ENCODE measurements at regions not wholly inside any gene's neighbourhood (a gene's known extent, or its start where the extent isn't known, plus 50 kb on each side); places are given as distances from the start of the nearest gene placed in this dataset.
"Not testable (repeated sequence)": the region's sequence is repeated elsewhere in the genome, so short reads cannot be mapped to it uniquely, and the experiment has no call there.

DNA sequence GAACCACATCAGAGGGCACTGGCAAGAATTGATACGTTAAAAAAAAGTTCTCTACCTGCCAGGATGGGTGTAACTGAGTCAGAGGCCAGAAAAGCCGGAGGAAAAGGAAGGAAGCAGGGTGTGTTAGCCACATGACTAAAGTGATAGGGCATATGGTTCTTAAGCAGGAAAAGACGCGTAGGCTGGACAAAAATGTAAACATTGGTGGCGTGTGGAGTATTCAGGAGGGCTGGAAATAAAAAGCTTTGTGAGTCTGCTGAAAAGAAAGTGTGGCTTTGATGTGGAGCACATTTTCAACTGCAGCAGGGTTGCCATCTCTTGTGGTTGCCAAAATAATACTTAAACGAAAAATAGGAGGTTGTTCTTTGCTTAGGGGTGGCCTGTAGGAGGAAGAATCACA, 186.5 kb upstream of the RPL34 start:
- peak; percentile 26 for DNase-seq (ENCODE audit: low spot score)
- Histone ChIP-seq H4K20me1 (ENCODE audit: insufficient read depth, poor library complexity, severe bottlenecking) (no peaks in the 10 kb centered on the region), H3K9me2 (replicated peaks; ENCODE audit: insufficient read depth) (no peaks in the 10 kb centered on the region), H3K4me3 (no peak overlapping the region), H3K4me2 (no peak overlapping the region), H3K9me3 (ENCODE audit: low read depth) (no peaks in the 10 kb centered on the region), H3K79me2 (no peaks in the 10 kb centered on the region), H3K4me1 (ENCODE audit: insufficient read depth) (peaks cover 11% of the 10 kb centered on the region), H3K36me3 (replicated peaks; ENCODE audit: insufficient read depth, low read depth) (no peaks in the 10 kb centered on the region), H2AFZ (peak overlapping the region; percentile 10), H3K27me3 (no peaks in the 10 kb centered on the region), H3K27ac (peak overlapping the region; percentile 40)
- TF ChIP-seq EZH2 (IDR thresholded peaks at IDR 0.05; ENCODE audit: borderline replicate concordance) (no peak), EZH2phosphoT487 (IDR thresholded peaks at IDR 0.05; ENCODE audit: low read depth, severe bottlenecking, unreplicated experiment) (no peak)
- TF ChIP-seq, protein P1, sequence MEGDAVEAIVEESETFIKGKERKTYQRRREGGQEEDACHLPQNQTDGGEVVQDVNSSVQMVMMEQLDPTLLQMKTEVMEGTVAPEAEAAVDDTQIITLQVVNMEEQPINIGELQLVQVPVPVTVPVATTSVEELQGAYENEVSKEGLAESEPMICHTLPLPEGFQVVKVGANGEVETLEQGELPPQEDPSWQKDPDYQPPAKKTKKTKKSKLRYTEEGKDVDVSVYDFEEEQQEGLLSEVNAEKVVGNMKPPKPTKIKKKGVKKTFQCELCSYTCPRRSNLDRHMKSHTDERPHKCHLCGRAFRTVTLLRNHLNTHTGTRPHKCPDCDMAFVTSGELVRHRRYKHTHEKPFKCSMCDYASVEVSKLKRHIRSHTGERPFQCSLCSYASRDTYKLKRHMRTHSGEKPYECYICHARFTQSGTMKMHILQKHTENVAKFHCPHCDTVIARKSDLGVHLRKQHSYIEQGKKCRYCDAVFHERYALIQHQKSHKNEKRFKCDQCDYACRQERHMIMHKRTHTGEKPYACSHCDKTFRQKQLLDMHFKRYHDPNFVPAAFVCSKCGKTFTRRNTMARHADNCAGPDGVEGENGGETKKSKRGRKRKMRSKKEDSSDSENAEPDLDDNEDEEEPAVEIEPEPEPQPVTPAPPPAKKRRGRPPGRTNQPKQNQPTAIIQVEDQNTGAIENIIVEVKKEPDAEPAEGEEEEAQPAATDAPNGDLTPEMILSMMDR (IDR thresholded peaks at IDR 0.05; ENCODE audit: poor library complexity): no peak
- 43% methylated on average over 6 of the region's 6 CpGs for WGBS (ENCODE audit: low lambda C conversion rate, missing lambda C conversion rate)

DNA sequence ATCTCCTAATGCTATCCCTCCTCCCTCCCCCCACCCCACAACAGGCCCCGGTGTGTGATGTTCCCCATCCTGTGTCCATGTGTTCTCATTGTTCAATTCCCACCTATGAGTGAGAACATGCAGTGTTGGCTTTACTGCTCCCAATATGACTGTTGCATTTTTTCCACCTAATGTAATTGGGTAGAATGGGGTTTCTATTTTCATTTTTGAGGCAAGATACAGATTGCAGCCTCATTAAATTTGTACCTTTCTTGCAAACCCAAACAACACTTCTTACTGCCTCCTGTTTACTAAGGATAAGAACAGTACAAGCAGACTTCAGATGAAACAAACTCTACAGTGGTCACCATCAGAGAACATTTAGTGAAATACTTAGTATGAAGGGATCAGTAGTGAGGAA, 187.0 kb upstream of the RPL34 start:
- not testable (repeated sequence) for H3K4me3 ChIP-seq; H3K27me3 ChIP-seq; H3K4me2 ChIP-seq; H4K20me1 ChIP-seq (ENCODE audit: insufficient read depth, poor library complexity, severe bottlenecking); H3K79me2 ChIP-seq; H3K9me2 ChIP-seq (replicated peaks; ENCODE audit: insufficient read depth); H3K36me3 ChIP-seq (replicated peaks; ENCODE audit: insufficient read depth, low read depth); DNase-seq (ENCODE audit: low spot score); H3K9me3 ChIP-seq (ENCODE audit: low read depth)
- H3K27ac ChIP-seq: peak overlapping the region; percentile 40
- peak overlapping the region; percentile 10 for H2AFZ ChIP-seq
- WGBS (ENCODE audit: low lambda C conversion rate, missing lambda C conversion rate): 80% methylated on average over 1 of the region's 1 CpG
- peaks cover 11% of the 10 kb centered on the region for H3K4me1 ChIP-seq (ENCODE audit: insufficient read depth)

GRCh38 chr4:108432418-108432817, 188.0 kb upstream of the RPL34 start:
- no peaks in the 10 kb centered on the region for H3K9me2 ChIP-seq (replicated peaks; ENCODE audit: insufficient read depth)
- H3K4me1 ChIP-seq (ENCODE audit: insufficient read depth): peaks cover 11% of the 10 kb centered on the region
- H4K20me1 ChIP-seq (ENCODE audit: insufficient read depth, poor library complexity, severe bottlenecking): no peaks in the 10 kb centered on the region
- H3K79me2 ChIP-seq: no peaks in the 10 kb centered on the region
- H3K4me3 ChIP-seq: no peak overlapping the region
- no peaks in the 10 kb centered on the region for H3K36me3 ChIP-seq (replicated peaks; ENCODE audit: insufficient read depth, low read depth)
- TF ChIP-seq EZH2 (IDR thresholded peaks at IDR 0.05; ENCODE audit: borderline replicate concordance) (no peak), EZH2phosphoT487 (IDR thresholded peaks at IDR 0.05; ENCODE audit: low read depth, severe bottlenecking, unreplicated experiment) (no peak)
- TF ChIP-seq, protein P1 (IDR thresholded peaks at IDR 0.05; ENCODE audit: poor library complexity): no peak
- no peak overlapping the region for H3K27ac ChIP-seq
- no peaks in the 10 kb centered on the region for H3K9me3 ChIP-seq (ENCODE audit: low read depth)
- 88% methylated on average over 3 of the region's 3 CpGs for WGBS (ENCODE audit: low lambda C conversion rate, missing lambda C conversion rate)
- no peak for DNase-seq (ENCODE audit: low spot score)
- no peak overlapping the region for H2AFZ ChIP-seq
- no peak overlapping the region for H3K4me2 ChIP-seq
- H3K27me3 ChIP-seq: no peaks in the 10 kb centered on the region

DNA sequence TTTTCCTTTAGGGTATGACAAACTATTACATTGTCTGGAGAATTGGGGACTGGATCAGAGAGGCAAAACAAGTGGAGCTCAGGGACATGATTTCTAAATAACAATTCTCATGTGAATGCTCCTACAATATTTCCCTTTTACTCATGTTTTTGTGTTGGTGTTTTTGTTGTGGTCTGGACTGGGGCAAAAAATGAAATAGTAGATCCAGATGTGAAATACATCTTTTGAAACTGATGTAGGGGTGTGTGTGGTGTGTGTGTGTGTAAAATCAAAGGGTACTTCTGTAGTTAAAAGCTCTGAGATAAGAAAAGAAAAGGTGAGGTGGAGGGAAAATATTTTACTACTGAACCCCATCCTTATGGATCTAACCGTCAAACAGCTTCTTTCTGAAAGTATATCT, 188.4 kb upstream of the RPL34 start:
- WGBS (ENCODE audit: low lambda C conversion rate, missing lambda C conversion rate): 93% methylated on average over 1 of the region's 1 CpG
- TF ChIP-seq EZH2phosphoT487 (IDR thresholded peaks at IDR 0.05; ENCODE audit: low read depth, severe bottlenecking, unreplicated experiment): no peak
- no peak for TF ChIP-seq EZH2 (IDR thresholded peaks at IDR 0.05; ENCODE audit: borderline replicate concordance)
- TF ChIP-seq, protein P1 (IDR thresholded peaks at IDR 0.05; ENCODE audit: poor library complexity): no peak

More for the DNA sequence above, 188.4 kb upstream of the RPL34 start:
- H3K4me1 ChIP-seq (ENCODE audit: insufficient read depth): peaks cover 11% of the 10 kb centered on the region
- no peak overlapping the region for H3K27ac ChIP-seq
- no peak for DNase-seq (ENCODE audit: low spot score)
- H3K4me3 ChIP-seq: no peak overlapping the region
- no peaks in the 10 kb centered on the region for H3K9me3 ChIP-seq (ENCODE audit: low read depth)
- no peaks in the 10 kb centered on the region for H3K36me3 ChIP-seq (replicated peaks; ENCODE audit: insufficient read depth, low read depth)
- no peaks in the 10 kb centered on the region for H4K20me1 ChIP-seq (ENCODE audit: insufficient read depth, poor library complexity, severe bottlenecking)
- H3K79me2 ChIP-seq: no peaks in the 10 kb centered on the region
- H3K9me2 ChIP-seq (replicated peaks; ENCODE audit: insufficient read depth): no peaks in the 10 kb centered on the region
- no peak overlapping the region for H2AFZ ChIP-seq
- H3K4me2 ChIP-seq: no peak overlapping the region
- H3K27me3 ChIP-seq: no peaks in the 10 kb centered on the region
